HG03439 (cell line): ENCODE measurements at regions not wholly inside any gene's neighbourhood (a gene's known extent, or its start where the extent isn't known, plus 50 kb on each side); places are given as distances from the start of the nearest gene placed in this dataset.

ENCODE experiments used
- ATAC-seq: cut with Tn5 transposase; IDR thresholded peaks from one replicate; pipeline ENCODE4 v1.9.1; 2021; ENCODE audit warnings: mild to moderate bottlenecking, moderate library complexity; ENCODE audit not compliant: unreplicated experiment

- ATAC-seq: no peak
These were observed 716.5 kb upstream of the NRSN1 start for GRCh38 chr6:23409531-23409930.

- no peak for ATAC-seq
These were observed 715.6 kb upstream of the NRSN1 start for GRCh38 chr6:23410439-23410838.

GRCh38 chr6:23412770-23413169 is 713.2 kb upstream of the NRSN1 start:
- ATAC-seq: no peak

- ATAC-seq: no peak
These were observed 712.5 kb upstream of the NRSN1 start for GRCh38 chr6:23413327-23414050.

- no peak for ATAC-seq
These were observed 712.0 kb upstream of the NRSN1 start for GRCh38 chr6:23414051-23414445.

GRCh38 chr6:23414922-23415321 is 711.1 kb upstream of the NRSN1 start:
- no peak for ATAC-seq

- ATAC-seq: no peak
These were observed 710.1 kb upstream of the NRSN1 start for GRCh38 chr6:23415819-23416427.

GRCh38 chr6:23417133-23417532 is 708.9 kb upstream of the NRSN1 start:
- no peak for ATAC-seq

GRCh38 chr6:23418095-23418494 is 707.9 kb upstream of the NRSN1 start:
- ATAC-seq: no peak

- no peak for ATAC-seq
These were observed 707.0 kb upstream of the NRSN1 start for GRCh38 chr6:23419046-23419445.

GRCh38 chr6:23420659-23421350 is 705.2 kb upstream of the NRSN1 start:
- no peak for ATAC-seq

- ATAC-seq: no peak
These were observed 701.4 kb upstream of the NRSN1 start for GRCh38 chr6:23424584-23424983.

- ATAC-seq: no peak
These were observed 690.9 kb upstream of the NRSN1 start for GRCh38 chr6:23435126-23435525.

- no peak for ATAC-seq
These were observed 690.2 kb upstream of the NRSN1 start for GRCh38 chr6:23435798-23436197.

- no peak for ATAC-seq
These were observed 684.1 kb upstream of the NRSN1 start for GRCh38 chr6:23441808-23442461.

GRCh38 chr6:23445157-23445710 is 680.8 kb upstream of the NRSN1 start:
- ATAC-seq: no peak

- ATAC-seq: no peak
These were observed 679.5 kb upstream of the NRSN1 start for GRCh38 chr6:23446469-23446967.

- no peak for ATAC-seq
These were observed 678.3 kb upstream of the NRSN1 start for GRCh38 chr6:23447731-23448130.

GRCh38 chr6:23448281-23448680 is 677.7 kb upstream of the NRSN1 start:
- no peak for ATAC-seq

- ATAC-seq: no peak
These were observed 671.7 kb upstream of the NRSN1 start for GRCh38 chr6:23454080-23454976.
